ENCODE measurements at regions not wholly inside any gene's neighbourhood (a gene's known extent, or its start where the extent isn't known, plus 50 kb on each side); places are given as distances from the start of the nearest gene placed in this dataset.

GRCh38 chr11:86164106-86164505 lies 80.4 kb upstream of the EED start:
- TF ChIP-seq GATA2 (IDR thresholded peaks at IDR 0.05; ENCODE audit: low read depth, low read length) (no peak), GATA3 (IDR thresholded peaks at IDR 0.05; ENCODE audit: low read depth, low read length) (no peak)
